ENCODE measurements at regions not wholly inside any gene's neighbourhood (a gene's known extent, or its start where the extent isn't known, plus 50 kb on each side); places are given as distances from the start of the nearest gene placed in this dataset.

DNA sequence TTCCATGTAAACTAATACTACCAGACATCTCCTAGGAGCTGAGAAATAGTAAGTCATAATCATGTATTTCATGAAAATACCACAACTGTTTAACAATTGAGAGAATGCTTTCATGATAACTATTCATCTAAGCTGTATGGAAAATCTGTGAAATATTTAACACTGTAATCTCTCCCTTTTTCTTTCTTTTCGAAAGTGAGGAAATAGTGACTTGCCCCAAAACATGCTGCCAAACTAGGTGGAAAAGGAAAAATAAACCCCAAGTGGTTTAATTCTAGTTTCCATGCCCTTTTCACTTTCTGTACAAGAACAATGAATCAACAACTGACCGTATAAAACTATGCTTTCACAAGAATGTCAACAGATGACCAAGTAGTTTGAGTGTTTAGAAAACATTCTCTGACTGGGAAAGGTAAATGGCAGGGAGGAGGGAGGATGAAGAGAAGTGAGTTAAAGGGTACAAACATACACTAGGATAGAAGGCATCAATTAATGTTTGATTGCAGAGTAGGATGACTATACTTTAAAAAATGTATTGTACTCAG is 147.5 kb upstream of the AVPR1A start:
- TF ChIP-seq YY1 (IDR thresholded peaks at IDR 0.05; ENCODE audit: insufficient read depth, insufficient read length) (no peak), SUZ12 (IDR thresholded peaks at IDR 0.05; ENCODE audit: extremely low read depth, insufficient read depth, insufficient read length) (no peak), ZNF274 (IDR thresholded peaks at IDR 0.05; ENCODE audit: low read depth, low read length) (no peak)

Data from NT2/D1 (cell line).